Neural cell (in vitro differentiated cells): ENCODE measurements at regions not wholly inside any gene's neighbourhood (a gene's known extent, or its start where the extent isn't known, plus 50 kb on each side); places are given as distances from the start of the nearest gene placed in this dataset.

ENCODE experiments used
- H2AFZ ChIP-seq: fragments of 200-600, 300-800 bp; sonication (generic), shearing (Covaris generic); 2 replicates; pipeline ENCODE4 v1.6.0; 2014; ENCODE audit warnings: low read depth, mild to moderate bottlenecking, antibody characterized with exemption, low read length, moderate library complexity
- H3F3A ChIP-seq: fragments of 200-600 bp; shearing (Covaris generic); 2 replicates; pipeline ENCODE4 v1.6.1; 2016; ENCODE audit warnings: mild to moderate bottlenecking, moderate library complexity, mixed read lengths, antibody characterized with exemption, low read length; ENCODE audit not compliant: insufficient read depth, poor library complexity, severe bottlenecking
- H3K27ac ChIP-seq: fragments of 200-600, 300-800 bp; sonication (generic), shearing (Covaris generic); 2 replicates; pipeline ENCODE4 v1.5.1; 2014; ENCODE audit warnings: mild to moderate bottlenecking, low read length, moderate library complexity
- H3K27me3 ChIP-seq: fragments of 300-800, 200-600 bp; sonication (generic), shearing (Covaris generic); 2 replicates; pipeline ENCODE4 v1.6.0; 2014; ENCODE audit warnings: mild to moderate bottlenecking, low read depth, low read length, moderate library complexity; ENCODE audit not compliant: insufficient read depth
- H3K36me3 ChIP-seq: fragments of 300-800, 200-600 bp; sonication (generic), shearing (Covaris generic); 2 replicates; pipeline ENCODE4 v1.5.1; 2014; ENCODE audit warnings: mild to moderate bottlenecking, antibody characterized with exemption, low read length, moderate library complexity; ENCODE audit not compliant: insufficient read depth
- H3K4me2 ChIP-seq: fragments of 300-800, 200-600 bp; sonication (generic), shearing (Covaris generic); 2 replicates; pipeline ENCODE4 v1.6.0; 2014; ENCODE audit warnings: mild to moderate bottlenecking, low read length
- H3K4me3 ChIP-seq: fragments of 300-800, 200-600 bp; sonication (generic), shearing (Covaris generic); 2 replicates; pipeline ENCODE4 v1.5.1; 2014; ENCODE audit warnings: mild to moderate bottlenecking, low read length, moderate library complexity
- H3K79me2 ChIP-seq: fragments of 200-600 bp; shearing (Covaris generic); replicated peaks from 2 replicates; pipeline ENCODE4 v1.6.0; 2014; ENCODE audit warnings: mild to moderate bottlenecking, low read length, moderate library complexity; ENCODE audit not compliant: insufficient read depth
- H3K9ac ChIP-seq: fragments of 300-800, 200-600 bp; sonication (generic), shearing (Covaris generic); 2 replicates; pipeline ENCODE4 v1.6.1; 2016; ENCODE audit warnings: mild to moderate bottlenecking, low read length, mixed read lengths
- H3K9me2 ChIP-seq: fragments of 200-600 bp; shearing (Covaris generic); 2 replicates; pipeline ENCODE4 v1.6.1; 2016; ENCODE audit warnings: mild to moderate bottlenecking, low read length, mixed read lengths; ENCODE audit not compliant: insufficient read depth
- H3K9me3 ChIP-seq: fragments of 200-600, 300-800 bp; sonication (generic), shearing (Covaris generic); 2 replicates; pipeline ENCODE4 v1.6.1; 2016; ENCODE audit warnings: mild to moderate bottlenecking, mixed run types, low read length, moderate library complexity, mixed read lengths
- H4K20me1 ChIP-seq: fragments of 200-600 bp; shearing (Covaris generic); 2 replicates; pipeline ENCODE4 v1.6.1; 2016; ENCODE audit warnings: mild to moderate bottlenecking, mixed run types; ENCODE audit not compliant: insufficient read depth
- EP300 ChIP-seq: fragments of 450-650 bp; conservative IDR thresholded peaks from 2 replicates; pipeline ENCODE4 v1.6.1; 2014; ENCODE audit warnings: antibody characterized with exemption, mild to moderate bottlenecking, moderate library complexity; ENCODE audit not compliant: poor library complexity, severe bottlenecking
- EZH2 ChIP-seq: fragments of 200-600, 300-800 bp; shearing (Covaris generic), sonication (generic); IDR thresholded peaks from 2 replicates; pipeline ENCODE4 v1.6.1; 2014; ENCODE audit warnings: antibody characterized with exemption, low read length, borderline replicate concordance, mild to moderate bottlenecking; ENCODE audit not compliant: insufficient read depth, poor library complexity, severe bottlenecking
- MXI1 ChIP-seq: fragments of 450-650 bp; conservative IDR thresholded peaks from 2 replicates; pipeline ENCODE4 v1.6.1; 2014; ENCODE audit warnings: antibody characterized with exemption, mild to moderate bottlenecking; ENCODE audit not compliant: poor library complexity, severe bottlenecking
- POLR2AphosphoS5 ChIP-seq: IDR thresholded peaks from 2 replicates; pipeline ENCODE4 v1.6.1; 2012
- RAD21 ChIP-seq: fragments of 450-650 bp; conservative IDR thresholded peaks from 2 replicates; pipeline ENCODE4 v1.6.1; 2014; ENCODE audit warnings: antibody characterized with exemption, mild to moderate bottlenecking, moderate library complexity
- SMC3 ChIP-seq: fragments of 450-650 bp; conservative IDR thresholded peaks from 2 replicates; pipeline ENCODE4 v1.6.1; 2014; ENCODE audit warnings: antibody characterized with exemption, mild to moderate bottlenecking, moderate library complexity; ENCODE audit not compliant: poor library complexity
- TAF1 ChIP-seq: IDR thresholded peaks from 2 replicates; pipeline ENCODE4 v1.6.1; 2012; ENCODE audit warnings: low read depth
- TF ChIP-seq, protein P1 (sequence below): fragments of 450-650 bp; IDR thresholded peaks from 2 replicates; pipeline ENCODE4 v1.5.1; 2014; ENCODE audit warnings: antibody characterized with exemption, mild to moderate bottlenecking, moderate library complexity; ENCODE audit not compliant: poor library complexity, severe bottlenecking
- TF ChIP-seq, protein P2 (sequence below): IDR thresholded peaks from 2 replicates; pipeline ENCODE4 v1.6.1; 2012; ENCODE audit warnings: borderline replicate concordance

DNA sequence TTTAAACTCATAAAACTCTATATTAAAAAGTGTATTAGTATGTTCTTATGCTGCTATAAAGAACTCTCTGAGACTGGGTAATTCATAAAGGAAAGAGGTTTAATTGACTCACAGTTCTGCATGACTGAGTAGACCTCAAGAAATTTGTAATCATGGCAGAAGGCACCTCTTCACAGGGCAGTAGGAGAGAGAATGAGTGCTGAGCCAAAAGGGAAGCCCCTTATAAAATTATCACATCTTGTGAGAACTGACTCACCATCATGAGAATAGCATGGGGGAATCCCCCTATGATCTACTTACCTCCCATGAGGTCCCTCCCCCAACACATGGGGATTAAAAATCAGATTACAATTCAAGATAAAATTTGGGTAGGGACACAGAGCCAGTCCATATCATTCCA lies 463.2 kb downstream of the KLHL13 start (continued):
- TF ChIP-seq MXI1: no peak
- no peak for TF ChIP-seq EZH2
- TF ChIP-seq SMC3: no peak

DNA sequence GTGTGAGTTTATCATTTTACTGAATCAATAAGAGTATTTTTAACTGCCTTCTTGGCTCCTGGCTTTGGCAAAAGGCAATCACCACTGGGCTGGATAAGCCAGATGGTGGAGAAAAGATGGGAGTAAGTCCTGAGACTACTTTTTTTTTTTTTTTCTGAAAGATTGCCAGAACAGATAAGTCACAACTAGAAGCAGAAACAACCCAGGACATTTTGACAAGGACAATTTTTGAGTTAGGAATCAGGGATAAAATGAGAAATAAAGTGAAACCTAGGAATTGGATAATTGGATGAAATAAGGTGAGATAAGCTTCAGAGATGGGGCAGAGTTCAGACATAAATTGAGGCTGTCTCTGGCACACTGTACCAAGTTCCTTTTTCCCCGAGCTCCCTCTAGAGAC lies 471.0 kb downstream of the KLHL13 start:
- H3K9ac ChIP-seq: no peak overlapping the region
- H3K27me3 ChIP-seq: no peaks in the 10 kb centered on the region
- H3K9me3 ChIP-seq: no peaks in the 10 kb centered on the region
- H3K9me2 ChIP-seq: no peaks in the 10 kb centered on the region
- no peak overlapping the region for H2AFZ ChIP-seq
- H3K36me3 ChIP-seq: no peaks in the 10 kb centered on the region
- no peaks in the 10 kb centered on the region for H3F3A ChIP-seq
- H3K79me2 ChIP-seq: no peaks in the 10 kb centered on the region
- H3K27ac ChIP-seq: no peak overlapping the region
- H3K4me2 ChIP-seq: no peak overlapping the region
- H3K4me3 ChIP-seq: no peak overlapping the region
- H4K20me1 ChIP-seq: no peaks in the 10 kb centered on the region
- TF ChIP-seq RAD21 (no peak), EZH2 (no peak)

DNA sequence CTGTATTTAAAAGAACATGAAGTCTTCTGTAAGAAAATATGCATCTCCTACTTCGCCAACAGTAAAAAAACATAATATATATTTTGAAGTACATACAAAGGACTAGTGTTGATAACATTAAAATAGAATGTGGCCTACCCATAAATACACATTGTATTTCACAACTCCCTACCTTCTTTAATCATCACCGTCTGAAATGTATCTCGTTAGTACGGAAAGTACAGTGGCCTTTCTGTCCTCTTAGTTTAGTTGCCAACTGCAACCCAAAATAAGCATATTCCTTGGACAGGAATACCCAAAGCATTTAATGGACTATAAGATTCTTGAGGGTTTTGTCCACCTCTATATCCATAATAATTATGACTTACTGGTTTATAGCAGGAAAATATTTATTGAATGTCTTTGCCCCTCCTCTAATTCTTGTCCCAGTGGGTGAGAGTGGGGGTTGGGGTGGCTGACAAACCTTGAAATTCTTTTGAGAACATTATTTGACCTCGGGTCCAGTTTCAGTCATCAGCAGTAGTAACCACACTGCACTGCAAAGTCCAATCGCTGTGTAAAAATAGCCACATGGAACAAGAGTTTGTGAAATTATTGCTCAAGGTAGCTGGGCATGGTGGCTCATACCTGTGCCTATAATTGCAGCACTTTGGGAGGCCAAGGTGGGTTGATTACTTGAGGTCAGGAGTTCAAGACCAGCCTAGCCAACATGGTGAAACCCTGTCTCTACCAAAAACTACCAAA lies 474.5 kb downstream of the KLHL13 start:
- Histone ChIP-seq H3K79me2 (no peaks in the 10 kb centered on the region), H3K9me2 (no peaks in the 10 kb centered on the region), H3K4me2 (no peak overlapping the region), H3K4me3 (no peak overlapping the region), H3K9ac (no peak overlapping the region), H3K9me3 (no peaks in the 10 kb centered on the region), H3F3A (no peaks in the 10 kb centered on the region), H3K27me3 (no peaks in the 10 kb centered on the region), H3K36me3 (no peaks in the 10 kb centered on the region), H3K27ac (no peak overlapping the region), H4K20me1 (no peaks in the 10 kb centered on the region), H2AFZ (no peak overlapping the region)
- TF ChIP-seq POLR2AphosphoS5: no peak
- TF ChIP-seq, protein P1, sequence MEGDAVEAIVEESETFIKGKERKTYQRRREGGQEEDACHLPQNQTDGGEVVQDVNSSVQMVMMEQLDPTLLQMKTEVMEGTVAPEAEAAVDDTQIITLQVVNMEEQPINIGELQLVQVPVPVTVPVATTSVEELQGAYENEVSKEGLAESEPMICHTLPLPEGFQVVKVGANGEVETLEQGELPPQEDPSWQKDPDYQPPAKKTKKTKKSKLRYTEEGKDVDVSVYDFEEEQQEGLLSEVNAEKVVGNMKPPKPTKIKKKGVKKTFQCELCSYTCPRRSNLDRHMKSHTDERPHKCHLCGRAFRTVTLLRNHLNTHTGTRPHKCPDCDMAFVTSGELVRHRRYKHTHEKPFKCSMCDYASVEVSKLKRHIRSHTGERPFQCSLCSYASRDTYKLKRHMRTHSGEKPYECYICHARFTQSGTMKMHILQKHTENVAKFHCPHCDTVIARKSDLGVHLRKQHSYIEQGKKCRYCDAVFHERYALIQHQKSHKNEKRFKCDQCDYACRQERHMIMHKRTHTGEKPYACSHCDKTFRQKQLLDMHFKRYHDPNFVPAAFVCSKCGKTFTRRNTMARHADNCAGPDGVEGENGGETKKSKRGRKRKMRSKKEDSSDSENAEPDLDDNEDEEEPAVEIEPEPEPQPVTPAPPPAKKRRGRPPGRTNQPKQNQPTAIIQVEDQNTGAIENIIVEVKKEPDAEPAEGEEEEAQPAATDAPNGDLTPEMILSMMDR: no peak
- TF ChIP-seq EZH2: no peak
- TF ChIP-seq, protein P2, sequence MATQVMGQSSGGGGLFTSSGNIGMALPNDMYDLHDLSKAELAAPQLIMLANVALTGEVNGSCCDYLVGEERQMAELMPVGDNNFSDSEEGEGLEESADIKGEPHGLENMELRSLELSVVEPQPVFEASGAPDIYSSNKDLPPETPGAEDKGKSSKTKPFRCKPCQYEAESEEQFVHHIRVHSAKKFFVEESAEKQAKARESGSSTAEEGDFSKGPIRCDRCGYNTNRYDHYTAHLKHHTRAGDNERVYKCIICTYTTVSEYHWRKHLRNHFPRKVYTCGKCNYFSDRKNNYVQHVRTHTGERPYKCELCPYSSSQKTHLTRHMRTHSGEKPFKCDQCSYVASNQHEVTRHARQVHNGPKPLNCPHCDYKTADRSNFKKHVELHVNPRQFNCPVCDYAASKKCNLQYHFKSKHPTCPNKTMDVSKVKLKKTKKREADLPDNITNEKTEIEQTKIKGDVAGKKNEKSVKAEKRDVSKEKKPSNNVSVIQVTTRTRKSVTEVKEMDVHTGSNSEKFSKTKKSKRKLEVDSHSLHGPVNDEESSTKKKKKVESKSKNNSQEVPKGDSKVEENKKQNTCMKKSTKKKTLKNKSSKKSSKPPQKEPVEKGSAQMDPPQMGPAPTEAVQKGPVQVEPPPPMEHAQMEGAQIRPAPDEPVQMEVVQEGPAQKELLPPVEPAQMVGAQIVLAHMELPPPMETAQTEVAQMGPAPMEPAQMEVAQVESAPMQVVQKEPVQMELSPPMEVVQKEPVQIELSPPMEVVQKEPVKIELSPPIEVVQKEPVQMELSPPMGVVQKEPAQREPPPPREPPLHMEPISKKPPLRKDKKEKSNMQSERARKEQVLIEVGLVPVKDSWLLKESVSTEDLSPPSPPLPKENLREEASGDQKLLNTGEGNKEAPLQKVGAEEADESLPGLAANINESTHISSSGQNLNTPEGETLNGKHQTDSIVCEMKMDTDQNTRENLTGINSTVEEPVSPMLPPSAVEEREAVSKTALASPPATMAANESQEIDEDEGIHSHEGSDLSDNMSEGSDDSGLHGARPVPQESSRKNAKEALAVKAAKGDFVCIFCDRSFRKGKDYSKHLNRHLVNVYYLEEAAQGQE: no peak
- no peak for TF ChIP-seq MXI1
- TF ChIP-seq EP300: no peak
- TF ChIP-seq RAD21: no peak
- no peak for TF ChIP-seq TAF1
- TF ChIP-seq SMC3: no peak
